ENCODE measurements at regions not wholly inside any gene's neighbourhood (a gene's known extent, or its start where the extent isn't known, plus 50 kb on each side); places are given as distances from the start of the nearest gene placed in this dataset.
"Not testable (repeated sequence)": the region's sequence is repeated elsewhere in the genome, so short reads cannot be mapped to it uniquely, and the experiment has no call there.

GRCh38 chr12:9543341-9543740 lies 64.4 kb downstream of the KLRB1 start:
- DNase-seq = not testable (repeated sequence)

GRCh38 chr12:9542827-9543226 lies 64.9 kb downstream of the KLRB1 start:
- not testable (repeated sequence) for DNase-seq

- not testable (repeated sequence) for DNase-seq
These were observed 91.8 kb downstream of the KLRB1 start for GRCh38 chr12:9515925-9516324.

GRCh38 chr12:9512695-9513094 lies 95.0 kb downstream of the KLRB1 start:
- DNase-seq = not testable (repeated sequence)

- not testable (repeated sequence) for DNase-seq
These were observed 97.2 kb downstream of the KLRB1 start for GRCh38 chr12:9510392-9511011.

GRCh38 chr12:9509464-9510161 lies 98.1 kb downstream of the KLRB1 start:
- DNase-seq = no peak

GRCh38 chr12:9506746-9507145 lies 101.0 kb downstream of the KLRB1 start:
- DNase-seq = no peak

- not testable (repeated sequence) for DNase-seq
These were observed 104.3 kb downstream of the KLRB1 start for GRCh38 chr12:9503384-9503783.

- DNase-seq = not testable (repeated sequence)
These were observed 104.9 kb downstream of the KLRB1 start for GRCh38 chr12:9502845-9503244.

- not testable (repeated sequence) for DNase-seq
These were observed 114.4 kb downstream of the KLRB1 start for GRCh38 chr12:9493325-9493724.

- DNase-seq = not testable (repeated sequence)
These were observed 126.4 kb downstream of the KLRB1 start for GRCh38 chr12:9481289-9481688.

- not testable (repeated sequence) for DNase-seq
These were observed 133.5 kb downstream of the KLRB1 start for GRCh38 chr12:9474197-9474596.

GRCh38 chr12:9473638-9474037 lies 134.1 kb downstream of the KLRB1 start:
- not testable (repeated sequence) for DNase-seq

- not testable (repeated sequence) for DNase-seq
These were observed 136.2 kb downstream of the KLRB1 start for GRCh38 chr12:9471501-9471900.

- not testable (repeated sequence) for DNase-seq
These were observed 137.3 kb downstream of the KLRB1 start for GRCh38 chr12:9470367-9470766.

- not testable (repeated sequence) for DNase-seq
These were observed 137.8 kb downstream of the KLRB1 start for GRCh38 chr12:9469956-9470355.

GRCh38 chr12:9469463-9469862 lies 138.3 kb downstream of the KLRB1 start:
- DNase-seq = not testable (repeated sequence)

- not testable (repeated sequence) for DNase-seq
These were observed 138.7 kb downstream of the KLRB1 start for GRCh38 chr12:9468998-9469397.

- not testable (repeated sequence) for DNase-seq
These were observed 139.6 kb downstream of the KLRB1 start for GRCh38 chr12:9468144-9468543.

GRCh38 chr12:9464408-9464807 lies 143.3 kb downstream of the KLRB1 start:
- no peak for DNase-seq

GRCh38 chr12:9455516-9455915 lies 152.2 kb downstream of the KLRB1 start:
- DNase-seq = not testable (repeated sequence)

- not testable (repeated sequence) for DNase-seq
These were observed 153.7 kb downstream of the KLRB1 start for GRCh38 chr12:9454021-9454420.

GRCh38 chr12:9450127-9450567 lies 157.6 kb downstream of the KLRB1 start:
- not testable (repeated sequence) for DNase-seq

- DNase-seq = not testable (repeated sequence)
These were observed 158.0 kb downstream of the KLRB1 start for GRCh38 chr12:9449657-9450126.
